Stimulated activated CD8-positive, alpha-beta memory T cell treated with anti-CD3 and anti-CD28 coated beads, Interleukin-2, amount 100 ng/mL, for 48 hours (primary cell): ENCODE measurements at regions not wholly inside any gene's neighbourhood (a gene's known extent, or its start where the extent isn't known, plus 50 kb on each side); places are given as distances from the start of the nearest gene placed in this dataset.
"Not testable (repeated sequence)": the region's sequence is repeated elsewhere in the genome, so short reads cannot be mapped to it uniquely, and the experiment has no call there.

Source experiments
- DNase-seq, 2 donors: peaks; one replicate each; pipeline ENCODE4 v3.0.0-alpha.2; 2020; ENCODE audit warnings: low read depth in 2 of 2

- DNase-seq: no peak
Observed at GRCh38 chr13:76292726-76293125, 593.5 kb downstream of the KCTD12 start.

DNA sequence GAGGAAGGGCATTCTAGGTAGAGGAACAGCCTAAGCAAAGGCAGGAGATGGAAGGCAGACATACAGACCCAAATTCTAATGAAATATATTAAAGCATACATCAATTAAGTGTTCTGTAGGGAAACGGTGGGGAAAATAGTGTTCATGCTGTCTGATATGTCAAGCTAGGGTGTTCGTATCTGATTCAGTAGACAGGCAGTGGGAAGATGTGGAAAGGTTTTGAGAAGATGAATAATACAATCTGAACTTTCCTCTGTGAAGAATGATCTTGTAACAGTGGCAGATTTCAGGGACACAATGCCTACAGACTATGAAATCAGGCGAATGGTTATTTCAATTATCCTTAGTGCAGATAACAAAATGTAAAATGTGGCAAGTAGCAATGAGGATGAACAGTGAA, 594.2 kb downstream of the KCTD12 start:
- no peak for DNase-seq

GRCh38 chr13:76289558-76289957, 596.6 kb downstream of the KCTD12 start:
- no peak for DNase-seq

- no peak for DNase-seq
Observed at GRCh38 chr13:76286178-76286577, 600.0 kb downstream of the KCTD12 start.

DNA sequence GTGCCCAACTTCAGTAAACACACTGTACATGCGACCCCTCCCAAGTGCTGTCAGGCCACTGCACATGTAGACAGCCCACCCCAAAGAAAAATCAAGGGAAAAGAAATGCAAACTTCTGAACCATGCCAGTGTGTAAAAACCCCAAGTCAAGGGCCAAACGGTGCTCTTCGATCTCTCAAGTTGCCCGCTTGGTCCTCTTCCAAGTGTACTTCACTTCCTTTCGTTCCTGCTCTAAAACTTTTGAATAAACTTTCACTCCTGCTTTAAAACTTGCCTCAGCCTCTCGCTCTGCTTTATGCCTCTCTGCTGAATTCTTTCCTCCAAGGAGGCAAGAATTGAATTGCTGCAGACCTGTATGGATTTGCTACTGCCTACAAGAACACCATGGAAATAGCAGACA, 600.7 kb downstream of the KCTD12 start:
- DNase-seq: no peak

GRCh38 chr13:76279766-76280165, 606.4 kb downstream of the KCTD12 start:
- not testable (repeated sequence) for DNase-seq

DNA sequence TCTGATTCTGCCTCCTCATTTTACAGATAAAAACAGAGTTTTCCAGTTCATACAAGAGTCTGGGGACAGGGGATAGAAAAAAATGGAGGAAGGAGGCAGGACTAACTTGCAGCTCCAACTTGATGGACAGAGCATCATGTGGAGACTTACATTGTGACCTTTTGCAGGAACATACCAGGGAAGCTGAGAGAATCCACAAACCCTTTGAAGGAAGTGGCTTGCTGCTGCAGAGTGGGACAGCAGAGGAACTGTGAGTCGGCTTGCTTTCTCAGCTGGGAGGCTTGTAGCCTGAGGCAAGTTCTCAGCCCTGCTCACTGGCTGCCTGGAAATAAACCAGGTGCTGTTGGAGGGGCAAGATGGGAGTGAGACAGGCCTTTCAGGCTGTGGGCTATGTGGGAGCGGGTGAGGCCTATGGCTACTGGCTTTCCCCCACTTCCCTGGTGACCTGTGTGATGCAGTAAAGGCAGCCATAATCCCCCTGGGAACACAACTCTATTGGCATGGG, 614.4 kb downstream of the KCTD12 start:
- no peak for DNase-seq

DNA sequence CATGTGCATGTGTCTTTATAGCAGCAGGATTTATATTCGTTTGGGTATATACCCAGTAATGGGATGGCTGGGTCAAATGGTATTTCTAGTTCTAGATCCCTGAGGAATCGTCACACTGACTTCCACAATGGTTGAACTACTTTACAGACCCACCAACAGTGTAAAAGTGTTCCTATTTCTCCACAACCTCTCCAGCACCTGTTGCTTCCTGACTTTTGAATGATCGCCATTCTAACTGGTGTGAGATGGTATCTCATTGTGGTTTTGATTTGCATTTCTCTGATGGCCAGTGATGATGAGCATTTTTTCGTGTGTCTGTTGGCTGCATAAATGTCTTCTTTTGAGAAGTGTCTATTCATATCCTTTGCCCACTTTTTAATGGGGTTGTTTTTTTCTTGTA, 617.9 kb downstream of the KCTD12 start:
- not testable (repeated sequence) for DNase-seq

DNA sequence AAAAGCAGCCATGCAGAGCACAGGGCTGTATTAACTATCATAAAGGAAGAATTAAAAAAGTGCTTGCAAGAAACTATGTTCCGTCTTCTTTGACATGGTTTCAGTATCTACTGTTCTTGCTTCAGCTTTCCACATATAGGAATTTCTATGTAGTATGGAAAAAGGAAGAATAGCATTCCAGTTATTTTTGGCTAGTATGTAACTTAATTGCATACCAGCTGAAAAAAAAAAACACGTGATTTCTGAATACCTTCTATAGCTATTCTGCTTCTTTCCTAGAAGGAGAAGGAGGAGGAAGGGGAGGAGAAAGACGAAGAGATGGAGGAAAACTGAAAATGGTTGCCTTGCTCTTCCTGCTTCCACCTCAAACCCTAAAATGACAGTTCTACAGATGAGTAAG, 619.0 kb downstream of the KCTD12 start:
- no peak for DNase-seq

DNA sequence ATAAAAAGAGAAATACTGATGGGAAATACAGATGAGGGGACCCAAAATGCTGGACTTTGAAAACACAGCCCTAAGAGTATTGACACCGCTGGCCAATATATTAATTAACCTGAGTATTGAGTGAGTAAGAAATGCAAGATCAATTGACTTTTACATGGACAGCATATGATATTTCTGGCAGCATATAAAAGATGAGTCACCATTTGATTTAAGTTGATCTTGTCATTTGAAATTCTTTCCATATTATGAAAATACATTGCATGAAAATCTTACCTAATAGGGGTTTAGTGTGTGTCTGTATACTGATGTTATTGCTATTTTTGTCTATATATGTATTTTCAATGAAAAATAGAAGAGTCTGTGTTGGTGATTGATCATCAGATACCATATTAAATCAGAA, 619.6 kb downstream of the KCTD12 start:
- DNase-seq: no peak

DNA sequence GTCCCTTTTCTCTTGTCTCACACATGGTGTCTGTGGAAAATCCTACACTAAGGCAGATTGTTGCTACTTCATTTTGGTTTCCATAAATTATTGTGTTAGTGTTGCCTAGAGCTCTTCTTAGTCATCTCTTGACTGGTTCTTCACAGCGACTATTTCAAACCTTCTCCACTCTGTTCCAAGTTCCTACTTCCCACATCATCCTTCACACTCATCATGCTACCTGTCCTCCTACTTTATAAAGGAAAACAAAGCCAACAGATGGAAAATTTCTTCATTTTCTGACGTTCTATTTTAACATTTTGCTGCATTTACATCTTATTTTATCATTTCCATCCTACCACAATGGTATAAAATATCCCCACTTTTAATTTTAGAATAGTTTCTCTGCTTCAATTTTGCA, 614.1 kb downstream of the LMO7 start:
- no peak for DNase-seq

GRCh38 chr13:76245920-76246319, 609.8 kb downstream of the LMO7 start:
- no peak for DNase-seq

DNA sequence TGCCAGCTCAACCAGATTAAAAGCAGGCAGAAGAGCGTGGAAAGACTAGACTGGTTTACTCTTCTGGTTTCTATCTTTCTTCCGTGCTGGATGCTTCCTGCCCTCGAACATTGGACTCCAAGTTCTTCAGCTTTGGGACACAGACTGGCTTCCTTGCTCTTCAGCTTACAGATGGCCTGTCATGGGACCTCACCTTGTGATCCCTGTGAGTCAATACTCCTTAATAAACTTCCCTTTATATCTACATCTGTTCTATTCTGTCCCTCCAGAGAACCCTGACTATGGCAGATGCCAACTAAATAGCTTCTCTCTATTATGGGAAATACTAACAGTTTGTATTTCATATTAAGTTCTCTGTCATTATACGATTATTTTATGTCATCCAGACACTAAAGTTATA, 609.1 kb downstream of the LMO7 start:
- no peak for DNase-seq

DNA sequence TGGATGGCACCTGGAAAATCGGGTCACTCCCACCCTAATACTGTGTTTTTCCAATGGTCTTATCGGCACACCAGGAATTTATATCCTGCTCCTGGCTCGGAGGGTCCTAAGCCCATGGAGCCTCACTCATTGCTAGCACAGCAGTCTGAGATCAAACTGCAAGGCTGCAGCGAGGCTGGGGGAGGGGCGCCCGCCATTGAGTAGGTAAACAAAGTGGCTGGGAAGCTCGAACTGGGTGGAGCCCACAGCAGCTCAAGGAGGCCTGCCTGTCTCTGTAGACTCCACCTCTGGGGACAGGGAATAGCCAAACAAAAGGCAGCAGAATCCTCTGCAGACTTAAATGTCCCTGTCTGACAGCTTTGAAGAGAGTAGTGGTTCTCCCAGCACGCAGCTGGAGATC, 607.0 kb downstream of the LMO7 start:
- DNase-seq: not testable (repeated sequence)

DNA sequence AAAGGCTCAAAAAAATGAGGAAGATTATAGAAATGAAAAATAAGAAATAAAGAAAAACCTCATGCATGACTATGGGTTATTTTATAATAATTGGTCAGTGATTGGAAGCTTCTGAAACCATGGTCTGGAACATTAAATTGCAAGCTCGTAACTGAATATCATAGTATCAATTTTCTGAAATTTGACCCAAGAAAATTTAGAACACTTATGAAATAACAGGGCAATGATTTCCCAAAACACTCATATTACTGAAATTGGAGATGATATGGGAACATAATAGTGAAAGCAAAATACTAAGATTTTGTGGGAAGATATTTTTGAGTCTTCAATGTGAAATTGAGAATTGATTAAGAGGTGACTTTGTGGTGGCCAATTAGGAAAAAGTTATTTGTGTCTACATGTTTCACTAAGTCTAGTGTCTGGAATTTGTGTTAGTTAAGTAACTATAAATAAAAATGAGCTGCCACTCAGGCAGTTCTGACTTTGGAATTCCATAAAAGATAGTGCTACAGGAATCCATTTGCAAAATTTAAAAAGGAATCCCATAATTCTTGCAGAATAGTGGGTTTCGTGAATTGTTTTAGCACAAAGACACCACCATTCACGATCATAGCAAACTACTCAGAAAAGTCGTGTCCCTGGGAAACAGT, 603.0 kb downstream of the LMO7 start:
- no peak for DNase-seq

- DNase-seq: no peak
Observed at GRCh38 chr13:76231522-76232167, 595.5 kb downstream of the LMO7 start.

GRCh38 chr13:76229281-76229680, 593.2 kb downstream of the LMO7 start:
- no peak for DNase-seq

DNA sequence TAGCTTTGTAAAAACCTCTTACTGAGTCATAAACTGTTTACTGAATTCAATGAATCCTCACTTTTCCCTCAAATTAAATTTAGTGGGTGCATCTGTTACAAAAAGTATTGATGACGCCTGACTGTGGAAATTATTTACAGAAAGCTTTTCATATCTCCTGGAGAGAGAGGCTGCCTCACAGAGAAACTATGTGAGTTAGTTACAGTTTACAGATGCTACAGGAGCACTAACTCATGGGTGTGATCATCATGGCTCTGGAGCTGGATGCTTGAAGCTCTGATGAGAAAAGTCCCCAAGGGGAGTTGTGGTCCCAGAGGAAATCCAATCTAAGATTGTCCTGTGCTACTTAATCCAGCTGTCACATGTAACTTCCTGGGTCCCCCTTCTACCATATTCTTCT, 590.8 kb downstream of the LMO7 start:
- DNase-seq: no peak

- no peak for DNase-seq
Observed at GRCh38 chr13:76225815-76226489, 589.8 kb downstream of the LMO7 start.

DNA sequence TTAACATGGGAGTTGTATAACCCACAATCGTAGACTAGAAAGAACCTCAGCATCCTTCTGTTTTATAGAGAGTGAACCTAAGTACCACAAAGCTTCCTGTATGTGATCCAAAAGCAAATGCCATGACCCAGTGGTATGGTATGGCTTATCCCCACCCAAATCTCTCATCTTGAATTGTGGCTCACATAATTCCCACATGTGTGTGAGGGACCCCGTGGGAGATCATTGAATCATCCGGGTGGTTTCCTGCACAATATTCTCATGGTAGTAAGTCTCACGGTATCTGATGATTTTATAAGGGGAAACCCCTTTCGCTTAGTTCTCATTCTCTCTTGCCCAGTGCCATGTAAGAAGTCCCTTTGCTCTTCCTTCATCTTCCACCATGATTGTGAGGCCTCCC, 587.9 kb downstream of the LMO7 start:
- no peak for DNase-seq

GRCh38 chr13:76223565-76223964, 587.4 kb downstream of the LMO7 start:
- no peak for DNase-seq

DNA sequence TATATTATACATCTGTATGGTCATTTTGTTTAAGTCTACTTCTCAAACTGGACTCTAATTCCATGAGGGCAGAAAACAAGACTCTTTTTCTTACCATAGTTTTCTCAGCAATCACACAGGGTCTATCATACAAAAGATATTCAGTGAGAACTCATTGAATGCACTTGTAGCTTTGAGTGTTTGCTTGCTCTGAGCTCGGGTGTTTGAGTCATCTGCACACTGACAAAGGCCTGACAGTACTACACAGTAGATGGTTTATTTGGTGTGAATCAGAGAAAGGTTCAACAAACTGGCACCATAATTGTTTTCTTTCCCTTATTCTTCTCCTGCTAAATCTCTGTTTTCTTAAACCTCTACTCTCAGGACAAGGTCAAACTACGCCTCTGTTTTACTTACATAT, 586.4 kb downstream of the LMO7 start:
- DNase-seq: no peak

DNA sequence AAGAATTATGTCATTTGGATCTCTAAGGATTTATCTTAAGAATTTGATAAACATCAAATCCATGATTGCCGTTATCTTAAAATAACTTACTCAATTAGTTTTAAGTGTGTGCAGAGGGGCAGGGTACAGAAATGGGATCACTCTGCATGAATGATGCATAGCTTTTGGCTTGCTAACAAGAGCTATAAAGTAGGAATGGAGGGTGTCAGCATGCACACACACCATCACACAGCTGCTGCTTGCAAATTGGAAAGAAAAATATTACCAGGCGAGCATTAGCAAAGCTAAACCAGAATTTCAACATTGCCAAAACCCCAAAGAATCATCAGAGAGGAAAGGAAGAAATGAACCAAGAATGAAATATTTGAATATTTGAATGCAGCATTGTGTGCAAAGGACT, 580.6 kb downstream of the LMO7 start:
- DNase-seq: no peak
